Smooth muscle cell (in vitro differentiated cells): ENCODE measurements at regions not wholly inside any gene's neighbourhood (a gene's known extent, or its start where the extent isn't known, plus 50 kb on each side); places are given as distances from the start of the nearest gene placed in this dataset.

Source experiments
- DNase-seq: peaks from one replicate; lab custom pipeline; 2025; ENCODE audit not compliant: unreplicated experiment; lab: John Stamatoyannopoulos, UW
- H2AFZ ChIP-seq: fragments of 200-600 bp; sonication (generic); 2 replicates; pipeline ENCODE4 v1.6.0; 2016; ENCODE audit warnings: antibody characterized with exemption, low read depth, mild to moderate bottlenecking
- H3F3A ChIP-seq: fragments of 200-600 bp; sonication (generic); 2 replicates; pipeline ENCODE4 v1.6.0; 2017; ENCODE audit warnings: antibody characterized with exemption, low read depth
- H3K27ac ChIP-seq: fragments of 200-600 bp; sonication (generic); 2 replicates; pipeline ENCODE4 v1.5.1; 2016; ENCODE audit warnings: low read depth, mild to moderate bottlenecking
- H3K27me3 ChIP-seq: fragments of 200-600 bp; sonication (generic); 2 replicates; pipeline ENCODE4 v1.6.1; 2016; ENCODE audit warnings: low read depth, mild to moderate bottlenecking
- H3K36me3 ChIP-seq: fragments of 200-600 bp; sonication (generic); 2 replicates; pipeline ENCODE4 v1.5.1; 2016; ENCODE audit warnings: low read depth
- H3K4me1 ChIP-seq: fragments of 200-600 bp; sonication (generic); 2 replicates; pipeline ENCODE4 v1.5.1; 2016; ENCODE audit warnings: low read depth
- H3K4me2 ChIP-seq: fragments of 200-600 bp; sonication (generic); 2 replicates; pipeline ENCODE4 v1.6.0; 2016; ENCODE audit warnings: mild to moderate bottlenecking
- H3K4me3 ChIP-seq: fragments of 200-600 bp; sonication (generic); 2 replicates; pipeline ENCODE4 v1.5.1; 2016; ENCODE audit warnings: mild to moderate bottlenecking
- H3K79me2 ChIP-seq: fragments of 200-600 bp; sonication (generic); 2 replicates; pipeline ENCODE4 v1.6.0; 2016; ENCODE audit warnings: low read depth, mild to moderate bottlenecking
- H3K9ac ChIP-seq: fragments of 200-600 bp; sonication (generic); 2 replicates; pipeline ENCODE4 v1.6.0; 2016; ENCODE audit warnings: low read depth
- H3K9me3 ChIP-seq: fragments of 200-600 bp; sonication (generic); replicated peaks from 2 replicates; pipeline ENCODE4 v1.5.1; 2016; ENCODE audit warnings: low read depth
- H4K20me1 ChIP-seq: fragments of 200-600 bp; sonication (generic); 2 replicates; pipeline ENCODE4 v1.6.0; 2016; ENCODE audit warnings: low read depth
- WGBS: methylation state at CpG from one replicate; pipeline ENCODE4 v1.1.7; 2016; ENCODE audit warnings: low lambda C conversion rate; 5-methylcytosine and 5-hydroxymethylcytosine counted together
- TF ChIP-seq, protein P1 (sequence below): fragments of 200-600 bp; sonication (generic); IDR thresholded peaks from 2 replicates; pipeline ENCODE4 v1.5.1; 2017; ENCODE audit warnings: borderline replicate concordance, mild to moderate bottlenecking, antibody characterized with exemption; ENCODE audit not compliant: insufficient read depth, poor library complexity, severe bottlenecking

DNA sequence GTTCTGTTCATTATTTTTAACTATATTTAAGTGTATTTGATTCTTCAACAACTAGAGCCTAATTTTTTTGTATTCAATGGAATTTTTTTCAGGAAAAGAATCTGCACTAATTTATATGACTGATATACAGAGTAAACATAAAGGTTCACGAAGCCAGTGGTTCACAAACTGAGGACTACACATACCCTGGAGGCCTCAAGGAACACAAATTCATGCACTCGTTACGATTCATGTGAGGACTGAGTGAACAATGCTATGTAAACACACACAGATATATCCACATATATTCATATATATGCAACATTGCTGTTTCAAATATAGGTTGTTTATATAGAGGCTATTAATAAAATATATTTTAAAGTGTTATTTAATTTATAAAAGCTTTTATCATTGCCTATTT is 137.8 kb downstream of the PHLDA1 start:
- Histone ChIP-seq H3K9me3 (no peaks in the 10 kb centered on the region), H3K79me2 (no peaks in the 10 kb centered on the region), H4K20me1 (no peaks in the 10 kb centered on the region), H3K27me3 (no peaks in the 10 kb centered on the region), H3K4me3 (no peak overlapping the region), H3K36me3 (no peaks in the 10 kb centered on the region), H3F3A (no peaks in the 10 kb centered on the region), H3K27ac (peak overlapping the region; percentile 23), H3K9ac (no peak overlapping the region), H3K4me2 (no peak overlapping the region), H3K4me1 (no peaks in the 10 kb centered on the region), H2AFZ (peak overlapping the region; percentile 0)
- 91% methylated on average over 3 of the region's 3 CpGs for WGBS
- no peak for DNase-seq
- TF ChIP-seq, protein P1, sequence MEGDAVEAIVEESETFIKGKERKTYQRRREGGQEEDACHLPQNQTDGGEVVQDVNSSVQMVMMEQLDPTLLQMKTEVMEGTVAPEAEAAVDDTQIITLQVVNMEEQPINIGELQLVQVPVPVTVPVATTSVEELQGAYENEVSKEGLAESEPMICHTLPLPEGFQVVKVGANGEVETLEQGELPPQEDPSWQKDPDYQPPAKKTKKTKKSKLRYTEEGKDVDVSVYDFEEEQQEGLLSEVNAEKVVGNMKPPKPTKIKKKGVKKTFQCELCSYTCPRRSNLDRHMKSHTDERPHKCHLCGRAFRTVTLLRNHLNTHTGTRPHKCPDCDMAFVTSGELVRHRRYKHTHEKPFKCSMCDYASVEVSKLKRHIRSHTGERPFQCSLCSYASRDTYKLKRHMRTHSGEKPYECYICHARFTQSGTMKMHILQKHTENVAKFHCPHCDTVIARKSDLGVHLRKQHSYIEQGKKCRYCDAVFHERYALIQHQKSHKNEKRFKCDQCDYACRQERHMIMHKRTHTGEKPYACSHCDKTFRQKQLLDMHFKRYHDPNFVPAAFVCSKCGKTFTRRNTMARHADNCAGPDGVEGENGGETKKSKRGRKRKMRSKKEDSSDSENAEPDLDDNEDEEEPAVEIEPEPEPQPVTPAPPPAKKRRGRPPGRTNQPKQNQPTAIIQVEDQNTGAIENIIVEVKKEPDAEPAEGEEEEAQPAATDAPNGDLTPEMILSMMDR: no peak

DNA sequence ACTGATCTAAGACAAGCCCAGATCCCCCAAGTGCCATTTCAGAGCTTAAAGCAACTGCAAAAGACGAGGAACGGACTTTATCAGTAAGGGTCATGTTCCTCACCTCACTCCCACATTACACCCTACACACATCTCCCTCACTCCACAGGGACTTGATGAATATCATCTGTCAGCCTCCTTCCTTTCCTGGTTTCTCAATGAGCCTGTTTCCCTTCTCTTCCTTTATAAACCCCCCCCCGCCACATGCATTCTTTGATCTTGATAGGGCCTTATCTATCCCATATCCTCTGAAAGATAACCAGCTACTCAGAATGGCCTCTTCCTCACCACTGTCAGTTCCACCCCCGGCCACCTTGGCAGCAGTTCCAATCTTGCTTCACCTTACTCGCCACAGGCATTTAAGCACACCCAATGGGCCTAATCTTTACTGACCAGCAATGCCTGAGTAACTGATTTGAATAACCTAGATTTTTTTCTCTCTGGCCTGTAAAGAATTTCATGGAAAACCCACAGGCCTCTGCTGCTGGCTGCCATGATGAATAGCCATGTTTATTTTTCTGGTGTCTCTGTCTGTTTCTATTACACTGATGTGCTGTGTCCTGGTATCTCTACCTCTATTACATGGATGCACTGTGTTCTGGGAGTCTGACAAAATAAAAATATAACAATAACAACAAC is 138.7 kb downstream of the PHLDA1 start:
- H2AFZ ChIP-seq: peak overlapping the region; percentile 41
- H3K4me1 ChIP-seq: no peaks in the 10 kb centered on the region
- no peaks in the 10 kb centered on the region for H3F3A ChIP-seq
- H4K20me1 ChIP-seq: no peaks in the 10 kb centered on the region
- no peaks in the 10 kb centered on the region for H3K79me2 ChIP-seq
- H3K9ac ChIP-seq: no peak overlapping the region
- WGBS: 49% methylated on average over 5 of the region's 5 CpGs
- H3K27ac ChIP-seq: peak overlapping the region; percentile 23
- no peaks in the 10 kb centered on the region for H3K36me3 ChIP-seq
- H3K9me3 ChIP-seq: no peaks in the 10 kb centered on the region
- no peak for DNase-seq
- no peaks in the 10 kb centered on the region for H3K27me3 ChIP-seq
- H3K4me2 ChIP-seq: no peak overlapping the region
- TF ChIP-seq, protein P1: no peak
- H3K4me3 ChIP-seq: no peak overlapping the region

DNA sequence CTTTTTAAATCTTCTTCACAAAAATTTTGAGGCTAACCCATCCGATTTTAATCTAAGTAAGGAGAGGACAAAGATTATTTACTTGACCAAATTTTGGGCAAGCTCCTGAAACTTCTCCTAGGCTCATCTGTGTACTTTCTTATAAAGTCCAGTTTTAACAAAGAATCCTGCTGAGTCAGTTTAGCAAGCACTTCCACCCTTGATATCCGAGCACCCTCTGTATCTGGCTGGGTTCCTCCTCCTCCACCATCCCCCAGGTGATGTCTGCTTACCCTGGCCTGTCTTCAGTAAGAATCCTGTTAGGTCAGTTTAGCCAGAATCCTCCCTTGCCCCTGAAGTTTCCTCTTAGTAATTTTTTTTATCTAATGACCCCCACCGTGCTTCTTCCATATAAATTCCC is 140.5 kb downstream of the PHLDA1 start:
- DNase-seq: no peak
- H3K27me3 ChIP-seq: no peaks in the 10 kb centered on the region
- TF ChIP-seq, protein P1: no peak
- H3K4me3 ChIP-seq: no peak overlapping the region
- H4K20me1 ChIP-seq: no peaks in the 10 kb centered on the region
- H3K4me1 ChIP-seq: no peaks in the 10 kb centered on the region
- WGBS: 74% methylated on average over 3 of the region's 3 CpGs
- H3K9me3 ChIP-seq: no peaks in the 10 kb centered on the region
- H3K27ac ChIP-seq: no peak overlapping the region
- H3K4me2 ChIP-seq: no peak overlapping the region
- H3K36me3 ChIP-seq: no peaks in the 10 kb centered on the region
- H3F3A ChIP-seq: no peaks in the 10 kb centered on the region
- peak overlapping the region; percentile 41 for H2AFZ ChIP-seq
- no peak overlapping the region for H3K9ac ChIP-seq
- no peaks in the 10 kb centered on the region for H3K79me2 ChIP-seq

DNA sequence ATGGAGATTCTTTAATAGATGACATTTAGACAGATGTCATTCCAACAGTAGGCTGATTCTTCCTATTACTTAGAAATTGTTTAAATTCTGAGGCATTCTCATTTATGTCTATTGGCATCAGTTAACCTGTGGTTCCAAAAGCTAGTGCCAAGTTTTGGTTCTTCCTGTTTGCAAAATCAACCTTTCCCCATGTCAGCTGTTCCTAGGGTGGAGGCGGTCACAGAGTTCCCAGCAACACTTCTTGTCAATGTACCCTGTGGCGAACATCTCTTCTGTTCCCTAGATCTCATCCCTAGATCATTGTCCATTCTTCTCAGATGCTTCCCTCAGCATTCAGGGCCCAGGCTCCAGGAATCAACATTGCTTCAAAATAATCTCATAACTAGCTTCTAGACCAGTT is 140.9 kb downstream of the PHLDA1 start:
- Histone ChIP-seq H3K36me3 (no peaks in the 10 kb centered on the region), H3F3A (no peaks in the 10 kb centered on the region), H3K4me2 (no peak overlapping the region), H3K4me1 (no peaks in the 10 kb centered on the region), H4K20me1 (no peaks in the 10 kb centered on the region), H3K27ac (no peak overlapping the region), H3K27me3 (no peaks in the 10 kb centered on the region), H2AFZ (peak overlapping the region; percentile 41), H3K9me3 (no peaks in the 10 kb centered on the region), H3K9ac (no peak overlapping the region), H3K79me2 (no peaks in the 10 kb centered on the region), H3K4me3 (no peak overlapping the region)
- 100% methylated on average over 2 of the region's 2 CpGs for WGBS
- no peak for DNase-seq
- TF ChIP-seq, protein P1: no peak
